Osteoblast (primary cell): ENCODE measurements at regions not wholly inside any gene's neighbourhood (a gene's known extent, or its start where the extent isn't known, plus 50 kb on each side); places are given as distances from the start of the nearest gene placed in this dataset.

Experiments
- DNase-seq: peaks from one replicate; pipeline ENCODE4 v3.0.0; 2011; ENCODE audit warnings: low spot score, mixed read lengths; ENCODE audit not compliant: insufficient read length; ENCODE audit errors: missing footprints
- H2AFZ ChIP-seq: 2 replicates; pipeline ENCODE4 v1.6.0; 2011; ENCODE audit warnings: mild to moderate bottlenecking, low read length
- H3K27ac ChIP-seq: 2 replicates; pipeline ENCODE4 v1.5.1; 2011; ENCODE audit warnings: mild to moderate bottlenecking, low read depth, low read length, moderate library complexity
- H3K27me3 ChIP-seq: 2 replicates; pipeline ENCODE4 v1.6.0; 2012; ENCODE audit warnings: mild to moderate bottlenecking, control low read depth, inconsistent platforms, low read length, moderate library complexity; ENCODE audit not compliant: insufficient read depth
- H3K36me3 ChIP-seq: 2 replicates; pipeline ENCODE4 v1.5.1; 2011; ENCODE audit warnings: mild to moderate bottlenecking, low read length, control low read depth, moderate library complexity; ENCODE audit not compliant: insufficient read depth
- H3K4me1 ChIP-seq: 2 replicates; pipeline ENCODE4 v1.5.1; 2011; ENCODE audit warnings: mild to moderate bottlenecking, low read length, control low read depth, moderate library complexity; ENCODE audit not compliant: insufficient read depth
- H3K4me2 ChIP-seq: 2 replicates; pipeline ENCODE4 v1.6.0; 2011; ENCODE audit warnings: mild to moderate bottlenecking, low read length; ENCODE audit not compliant: insufficient read depth
- H3K4me3 ChIP-seq: fragments of 200-600 bp; sonication (generic); 3 replicates; pipeline ENCODE4 v1.5.1; 2012; ENCODE audit warnings: mild to moderate bottlenecking, low read length, inconsistent platforms; ENCODE audit not compliant: insufficient read depth
- H3K79me2 ChIP-seq: 2 replicates; pipeline ENCODE4 v1.6.0; 2012; ENCODE audit warnings: mild to moderate bottlenecking, low read length, control low read depth, inconsistent platforms; ENCODE audit not compliant: insufficient read depth
- H3K9me3 ChIP-seq: 2 replicates; pipeline ENCODE4 v1.5.1; 2011; ENCODE audit warnings: low read depth, low read length, control low read depth
- H4K20me1 ChIP-seq: 2 replicates; pipeline ENCODE4 v1.6.0; 2012; ENCODE audit warnings: mild to moderate bottlenecking, low read length, control low read depth; ENCODE audit not compliant: insufficient read depth
- TF ChIP-seq, protein P1 (sequence below): IDR thresholded peaks from 2 replicates; pipeline ENCODE4 v1.5.1; 2011; ENCODE audit warnings: mild to moderate bottlenecking, low read depth, low read length, moderate library complexity; ENCODE audit errors: extremely low read depth

DNA sequence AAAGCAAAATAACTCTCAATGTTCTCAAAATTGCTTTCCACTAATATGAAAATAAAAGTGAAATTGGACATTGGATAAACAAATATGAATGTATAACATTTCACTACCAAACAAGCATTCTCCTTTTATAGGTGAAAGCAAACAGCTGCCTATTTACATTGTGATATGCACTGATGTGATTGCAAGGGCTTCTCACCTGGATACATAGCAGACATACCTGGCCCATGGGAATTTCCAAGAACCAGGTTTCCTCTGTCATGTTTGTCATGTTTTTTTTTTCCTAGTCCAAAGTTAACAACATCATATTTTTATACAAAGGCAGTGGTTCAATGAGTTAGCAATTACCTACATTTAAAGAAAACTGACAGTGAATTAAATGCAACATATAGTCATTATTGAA, 228.5 kb downstream of the ANKRD50 start:
- TF ChIP-seq, protein P1, sequence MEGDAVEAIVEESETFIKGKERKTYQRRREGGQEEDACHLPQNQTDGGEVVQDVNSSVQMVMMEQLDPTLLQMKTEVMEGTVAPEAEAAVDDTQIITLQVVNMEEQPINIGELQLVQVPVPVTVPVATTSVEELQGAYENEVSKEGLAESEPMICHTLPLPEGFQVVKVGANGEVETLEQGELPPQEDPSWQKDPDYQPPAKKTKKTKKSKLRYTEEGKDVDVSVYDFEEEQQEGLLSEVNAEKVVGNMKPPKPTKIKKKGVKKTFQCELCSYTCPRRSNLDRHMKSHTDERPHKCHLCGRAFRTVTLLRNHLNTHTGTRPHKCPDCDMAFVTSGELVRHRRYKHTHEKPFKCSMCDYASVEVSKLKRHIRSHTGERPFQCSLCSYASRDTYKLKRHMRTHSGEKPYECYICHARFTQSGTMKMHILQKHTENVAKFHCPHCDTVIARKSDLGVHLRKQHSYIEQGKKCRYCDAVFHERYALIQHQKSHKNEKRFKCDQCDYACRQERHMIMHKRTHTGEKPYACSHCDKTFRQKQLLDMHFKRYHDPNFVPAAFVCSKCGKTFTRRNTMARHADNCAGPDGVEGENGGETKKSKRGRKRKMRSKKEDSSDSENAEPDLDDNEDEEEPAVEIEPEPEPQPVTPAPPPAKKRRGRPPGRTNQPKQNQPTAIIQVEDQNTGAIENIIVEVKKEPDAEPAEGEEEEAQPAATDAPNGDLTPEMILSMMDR, result no peak
- Histone ChIP-seq H3K79me2 (no peaks in the 10 kb centered on the region), H3K27ac (no peak overlapping the region), H3K9me3 (no peaks in the 10 kb centered on the region), H4K20me1 (no peaks in the 10 kb centered on the region), H3K4me2 (no peak overlapping the region), H3K4me3 (no peak overlapping the region), H3K36me3 (no peaks in the 10 kb centered on the region), H3K4me1 (no peaks in the 10 kb centered on the region), H3K27me3 (no peaks in the 10 kb centered on the region), H2AFZ (no peak overlapping the region)
- DNase-seq, result no peak

DNA sequence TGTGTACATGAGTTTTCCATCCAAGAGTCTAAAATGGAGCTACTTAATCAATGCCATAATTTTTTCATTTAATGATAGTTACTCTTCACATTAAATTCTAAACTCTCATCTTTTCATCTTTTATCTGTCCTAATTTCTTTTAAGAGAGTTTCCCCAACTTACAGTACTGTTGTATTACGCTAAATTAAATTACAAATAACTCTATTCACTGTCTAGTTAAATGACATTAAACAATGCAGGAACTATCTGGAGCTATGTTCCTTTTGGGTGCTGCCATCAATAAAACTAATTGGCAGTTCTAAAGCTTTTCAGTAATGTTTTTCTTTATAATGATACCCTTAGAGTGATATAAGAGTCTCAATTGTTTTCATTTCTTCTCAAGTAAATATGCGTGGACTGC, 227.6 kb downstream of the ANKRD50 start:
- Histone ChIP-seq H3K9me3 (no peaks in the 10 kb centered on the region), H3K4me2 (no peak overlapping the region), H3K27ac (no peak overlapping the region), H2AFZ (no peak overlapping the region), H4K20me1 (no peaks in the 10 kb centered on the region), H3K79me2 (no peaks in the 10 kb centered on the region), H3K36me3 (no peaks in the 10 kb centered on the region), H3K27me3 (no peaks in the 10 kb centered on the region), H3K4me1 (no peaks in the 10 kb centered on the region), H3K4me3 (no peak overlapping the region)
- DNase-seq, result no peak
- TF ChIP-seq, protein P1, result no peak

DNA sequence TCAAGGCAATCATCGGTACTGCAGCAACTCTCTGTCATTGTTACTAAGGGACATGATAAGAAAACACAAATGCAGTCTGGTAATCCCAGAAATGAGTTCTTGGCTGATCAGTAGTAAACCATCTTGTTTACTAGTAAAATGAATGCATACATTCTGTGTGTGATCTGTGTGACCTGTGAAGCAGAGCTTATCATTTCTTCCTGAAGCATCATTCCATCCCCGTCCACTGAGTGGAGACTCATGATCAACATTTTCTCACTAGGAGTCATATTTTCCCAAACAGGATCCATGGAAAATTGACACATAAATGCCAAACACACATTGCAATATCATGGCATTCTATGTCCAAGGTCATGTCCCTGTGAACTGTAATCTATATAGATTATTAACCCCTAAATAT, 226.1 kb downstream of the ANKRD50 start:
- DNase-seq, result no peak
- no peaks in the 10 kb centered on the region for H4K20me1 ChIP-seq
- H3K79me2 ChIP-seq, result no peaks in the 10 kb centered on the region
- no peaks in the 10 kb centered on the region for H3K4me1 ChIP-seq
- H3K4me3 ChIP-seq, result no peak overlapping the region
- H3K4me2 ChIP-seq, result no peak overlapping the region
- no peaks in the 10 kb centered on the region for H3K9me3 ChIP-seq
- TF ChIP-seq, protein P1, result no peak
- no peak overlapping the region for H3K27ac ChIP-seq
- no peaks in the 10 kb centered on the region for H3K27me3 ChIP-seq
- H2AFZ ChIP-seq, result no peak overlapping the region
- H3K36me3 ChIP-seq, result no peaks in the 10 kb centered on the region

DNA sequence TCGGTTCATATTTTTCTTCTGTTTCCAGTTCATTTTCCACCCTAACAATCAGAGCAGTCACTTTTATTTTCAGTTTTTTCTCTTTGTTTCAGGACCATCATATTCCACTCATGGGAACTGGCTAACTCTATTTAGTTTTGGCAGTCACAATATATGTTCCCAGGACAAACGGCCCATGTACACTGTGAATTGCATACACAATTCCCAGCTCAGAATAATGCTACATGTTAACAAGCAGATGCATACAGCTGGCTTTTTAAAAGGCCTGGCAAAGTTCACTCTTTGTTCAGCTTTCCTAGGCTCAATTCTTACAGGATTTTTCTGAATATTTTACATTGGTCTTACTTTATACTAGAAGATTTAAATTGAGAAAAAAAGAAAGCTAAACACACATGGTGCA, 224.9 kb downstream of the ANKRD50 start:
- TF ChIP-seq, protein P1, result no peak
- Histone ChIP-seq H3K36me3 (no peaks in the 10 kb centered on the region), H3K27me3 (no peaks in the 10 kb centered on the region), H2AFZ (peak overlapping the region; percentile 12), H3K4me3 (no peak overlapping the region), H3K4me2 (no peak overlapping the region), H3K9me3 (no peaks in the 10 kb centered on the region), H3K27ac (no peak overlapping the region), H4K20me1 (no peaks in the 10 kb centered on the region), H3K79me2 (no peaks in the 10 kb centered on the region), H3K4me1 (no peaks in the 10 kb centered on the region)
- DNase-seq, result no peak
